ENCODE measurements at regions not wholly inside any gene's neighbourhood (a gene's known extent, or its start where the extent isn't known, plus 50 kb on each side); places are given as distances from the start of the nearest gene placed in this dataset.

- no peak for TF ChIP-seq CTCF (IDR thresholded peaks at IDR 0.05)
- no peak for TF ChIP-seq POLR2A (IDR thresholded peaks at IDR 0.05; ENCODE audit: low read depth)
Observed at GRCh38 chr6:14571746-14572145, 454.2 kb downstream of the CD83 start.
